ENCODE measurements at regions not wholly inside any gene's neighbourhood (a gene's known extent, or its start where the extent isn't known, plus 50 kb on each side); places are given as distances from the start of the nearest gene placed in this dataset.

DNA sequence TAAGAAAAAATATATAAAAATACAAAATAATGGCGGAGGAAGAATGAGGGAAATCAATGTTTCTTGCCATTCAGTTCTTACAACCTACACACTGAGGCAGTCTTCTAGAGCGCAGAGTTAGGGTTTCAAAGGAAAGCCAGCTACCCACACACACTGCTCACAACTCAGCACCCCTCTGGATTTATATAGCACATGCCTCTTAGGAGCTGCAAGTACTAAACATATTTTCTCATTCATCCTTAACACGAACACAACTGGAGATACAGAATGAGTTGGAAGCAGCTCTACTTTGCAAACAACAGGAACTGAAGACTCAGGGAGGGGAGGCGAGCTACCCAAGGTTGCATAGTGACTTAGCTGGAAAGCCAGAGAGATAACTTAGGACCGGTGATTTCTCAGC is 293.8 kb downstream of the CTTN start:
- 0% methylated on average over 5 of the region's 5 CpGs for WGBS (ENCODE audit: insufficient coverage, low coverage, missing lambda C conversion rate)
- no peak overlapping the region for H2AFZ ChIP-seq (ENCODE audit: low read depth, low read length)
- H4K20me1 ChIP-seq (replicated peaks; ENCODE audit: control insufficient read depth, insufficient read depth, low read length): no peaks in the 10 kb centered on the region
- no peaks in the 10 kb centered on the region for H3K79me2 ChIP-seq (ENCODE audit: control insufficient read depth, insufficient read depth, low read length)
- no TSS peak for BruUV-seq (replicated peaks)
- POLR2A ChIA-PET: interaction anchor here (0.6 kb wide), 1 partner anchor 252 kb away, joined by 3 read pairs; no protein-coding TSS in a partner anchor
- no peaks in the 10 kb centered on the region for H3K9me1 ChIP-seq (ENCODE audit: control insufficient read depth, insufficient read depth, low read length)
- no peak for FAIRE-seq
- no peaks in the 10 kb centered on the region for H3K4me1 ChIP-seq (replicated peaks in 1 of 2; ENCODE audit: control insufficient read depth in 2 of 2, insufficient read depth in 2 of 2, low read length in 2 of 2)
- ATAC-seq: no peak
- peaks cover 0 to 4% of the 10 kb centered on the region in 2 experiments; a peak in 1 of 5 replicates for H3K27me3 ChIP-seq (ENCODE audit: control insufficient read depth in 2 of 2, insufficient read depth in 2 of 2, low read length in 2 of 2)
- H3K27ac ChIP-seq (ENCODE audit: extremely low read depth, low read depth, low read length): no peak overlapping the region
- peaks cover 2% of the 10 kb centered on the region; the same call in 1 of the 2 replicates for H3K9me3 ChIP-seq (replicated peaks; ENCODE audit: control insufficient read depth, insufficient read depth, low read depth, low read length)
- TF ChIP-seq ILK (tag; IDR thresholded peaks at IDR 0.05; ENCODE audit: borderline replicate concordance, low read depth) (no peak), ZNF121 (CRISPR knock-in tag; conservative IDR thresholded peaks at IDR 0.05) (no peak), ZC3H4 (CRISPR knock-in tag; IDR thresholded peaks at IDR 0.05; ENCODE audit: borderline replicate concordance) (no peak)
- TF ChIP-seq, protein P1, sequence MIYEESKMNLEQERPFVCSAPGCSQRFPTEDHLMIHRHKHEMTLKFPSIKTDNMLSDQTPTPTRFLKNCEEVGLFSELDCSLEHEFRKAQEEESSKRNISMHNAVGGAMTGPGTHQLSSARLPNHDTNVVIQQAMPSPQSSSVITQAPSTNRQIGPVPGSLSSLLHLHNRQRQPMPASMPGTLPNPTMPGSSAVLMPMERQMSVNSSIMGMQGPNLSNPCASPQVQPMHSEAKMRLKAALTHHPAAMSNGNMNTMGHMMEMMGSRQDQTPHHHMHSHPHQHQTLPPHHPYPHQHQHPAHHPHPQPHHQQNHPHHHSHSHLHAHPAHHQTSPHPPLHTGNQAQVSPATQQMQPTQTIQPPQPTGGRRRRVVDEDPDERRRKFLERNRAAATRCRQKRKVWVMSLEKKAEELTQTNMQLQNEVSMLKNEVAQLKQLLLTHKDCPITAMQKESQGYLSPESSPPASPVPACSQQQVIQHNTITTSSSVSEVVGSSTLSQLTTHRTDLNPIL (CRISPR knock-in tag; IDR thresholded peaks at IDR 0.05): no peak
- no peak overlapping the region for H3K4me2 ChIP-seq (ENCODE audit: insufficient read depth, low read length)
- CTCF ChIA-PET (ENCODE audit: low intra/inter-chr PET ratio): no interaction called here
- in situ Hi-C loops (cut with MboI) (no loop called here), intact Hi-C loops (cut with micrococcal nuclease) (no loop called here)
- no peak for DNase-seq (ENCODE audit: extremely low read depth in 1 of 4, low spot score in 3 of 4)
- no peak overlapping the region for H3K4me3 ChIP-seq
- H3K9ac ChIP-seq (ENCODE audit: insufficient read depth in 1 of 2, low read depth in 2 of 2, low read length in 2 of 2): no peak overlapping the region
- H3K36me3 ChIP-seq (ENCODE audit: control insufficient read depth, insufficient read depth, low read length): no peaks in the 10 kb centered on the region

DNA sequence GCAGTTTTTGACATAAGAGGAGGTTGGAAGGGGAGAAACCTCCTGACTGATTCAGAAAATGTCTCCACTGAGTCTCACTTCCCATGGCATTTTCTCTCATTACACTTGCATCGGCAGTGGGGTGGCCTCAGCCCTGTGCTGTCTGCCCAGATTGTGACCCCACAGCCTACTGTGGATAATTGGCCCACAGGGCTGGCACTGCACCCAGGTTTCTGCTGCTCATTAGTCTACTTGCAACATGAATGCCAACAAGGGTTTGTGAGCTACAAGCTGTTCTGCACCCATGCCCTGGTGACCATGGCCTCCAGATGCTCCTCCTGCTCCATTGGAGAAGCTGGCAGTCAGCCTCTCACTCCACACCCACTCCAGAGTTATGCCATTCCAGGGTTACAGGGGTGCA is 296.0 kb downstream of the CTTN start:
- Histone ChIP-seq H4K20me1 (replicated peaks; ENCODE audit: control insufficient read depth, insufficient read depth, low read length) (no peaks in the 10 kb centered on the region), H3K79me2 (ENCODE audit: control insufficient read depth, insufficient read depth, low read length) (no peaks in the 10 kb centered on the region), H3K4me2 (ENCODE audit: insufficient read depth, low read length) (no peak overlapping the region), H3K27me3 (ENCODE audit: control insufficient read depth in 2 of 2, insufficient read depth in 2 of 2, low read length in 2 of 2) (peaks cover 0 to 10% of the 10 kb centered on the region in 2 experiments; a peak in 2 of 5 replicates), H3K4me3 (no peak overlapping the region), H3K9me3 (replicated peaks; ENCODE audit: control insufficient read depth, insufficient read depth, low read depth, low read length) (peaks cover 2% of the 10 kb centered on the region; the same call in 1 of the 2 replicates), H2AFZ (ENCODE audit: low read depth, low read length) (no peak overlapping the region), H3K9me1 (ENCODE audit: control insufficient read depth, insufficient read depth, low read length) (no peaks in the 10 kb centered on the region), H3K4me1 (replicated peaks in 1 of 2; ENCODE audit: control insufficient read depth in 2 of 2, insufficient read depth in 2 of 2, low read length in 2 of 2) (no peaks in the 10 kb centered on the region), H3K36me3 (ENCODE audit: control insufficient read depth, insufficient read depth, low read length) (no peaks in the 10 kb centered on the region), H3K27ac (ENCODE audit: extremely low read depth, low read depth, low read length) (no peak overlapping the region), H3K9ac (ENCODE audit: insufficient read depth in 1 of 2, low read depth in 2 of 2, low read length in 2 of 2) (no peak overlapping the region)
- WGBS (ENCODE audit: insufficient coverage, low coverage, missing lambda C conversion rate): 5% methylated on average over 1 of the region's 1 CpG
- no peak for DNase-seq (ENCODE audit: extremely low read depth in 1 of 4, low spot score in 3 of 4)
- in situ Hi-C loops (cut with MboI) (no loop called here), intact Hi-C loops (cut with micrococcal nuclease) (no loop called here)
- POLR2A ChIA-PET: interaction anchor here (1.2 kb wide), 1 partner anchor 11 kb away, joined by 4 read pairs; no protein-coding TSS in a partner anchor
- no peak for ATAC-seq
- FAIRE-seq: no peak
- no TSS peak for BruUV-seq (replicated peaks)
- CTCF ChIA-PET (ENCODE audit: low intra/inter-chr PET ratio): no interaction called here

Data from K562 (cell line).